ENCODE measurements at regions not wholly inside any gene's neighbourhood (a gene's known extent, or its start where the extent isn't known, plus 50 kb on each side); places are given as distances from the start of the nearest gene placed in this dataset.

DNA sequence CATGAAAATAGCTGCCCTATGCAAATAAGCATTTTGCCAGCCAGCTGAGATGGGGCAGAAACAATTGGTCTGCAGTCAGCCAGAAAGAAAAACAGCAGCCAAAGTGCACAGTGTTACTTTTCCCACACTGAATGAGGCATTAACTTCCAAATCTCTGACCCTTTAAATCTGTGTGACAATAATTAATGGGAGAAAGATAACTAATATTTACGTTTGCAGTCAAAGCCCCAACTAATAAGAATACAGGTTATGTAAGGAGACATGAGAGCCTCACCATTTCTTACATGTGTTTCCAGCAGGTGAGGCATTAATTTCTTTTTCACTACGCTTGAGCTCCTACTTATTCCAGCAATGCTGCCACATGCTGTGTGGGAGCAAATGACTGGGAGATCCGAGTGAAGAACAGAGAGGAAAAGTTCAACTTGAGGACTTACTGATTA lies 339.0 kb downstream of the SATB2 start:
- TF ChIP-seq, protein P1, sequence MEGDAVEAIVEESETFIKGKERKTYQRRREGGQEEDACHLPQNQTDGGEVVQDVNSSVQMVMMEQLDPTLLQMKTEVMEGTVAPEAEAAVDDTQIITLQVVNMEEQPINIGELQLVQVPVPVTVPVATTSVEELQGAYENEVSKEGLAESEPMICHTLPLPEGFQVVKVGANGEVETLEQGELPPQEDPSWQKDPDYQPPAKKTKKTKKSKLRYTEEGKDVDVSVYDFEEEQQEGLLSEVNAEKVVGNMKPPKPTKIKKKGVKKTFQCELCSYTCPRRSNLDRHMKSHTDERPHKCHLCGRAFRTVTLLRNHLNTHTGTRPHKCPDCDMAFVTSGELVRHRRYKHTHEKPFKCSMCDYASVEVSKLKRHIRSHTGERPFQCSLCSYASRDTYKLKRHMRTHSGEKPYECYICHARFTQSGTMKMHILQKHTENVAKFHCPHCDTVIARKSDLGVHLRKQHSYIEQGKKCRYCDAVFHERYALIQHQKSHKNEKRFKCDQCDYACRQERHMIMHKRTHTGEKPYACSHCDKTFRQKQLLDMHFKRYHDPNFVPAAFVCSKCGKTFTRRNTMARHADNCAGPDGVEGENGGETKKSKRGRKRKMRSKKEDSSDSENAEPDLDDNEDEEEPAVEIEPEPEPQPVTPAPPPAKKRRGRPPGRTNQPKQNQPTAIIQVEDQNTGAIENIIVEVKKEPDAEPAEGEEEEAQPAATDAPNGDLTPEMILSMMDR (optimal IDR thresholded peaks at IDR 0.05 in 1 of 3, IDR thresholded peaks at IDR 0.05 in 1 of 3, conservative IDR thresholded peaks at IDR 0.05 in 1 of 3; ENCODE audit: extremely low read depth in 1 of 3, insufficient read depth in 2 of 3, low read length in 3 of 3), result no peak
- no peak for TF ChIP-seq EZH2 (IDR thresholded peaks at IDR 0.05; ENCODE audit: low read length)

All from keratinocyte (primary cell).